GM23338 (cell line): ENCODE measurements at regions not wholly inside any gene's neighbourhood (a gene's known extent, or its start where the extent isn't known, plus 50 kb on each side); places are given as distances from the start of the nearest gene placed in this dataset.

Source experiments
- ATAC-seq: fragments of 200-7000 bp; cut with Tn5 transposase; 3 replicates; pipeline ENCODE4 v1.9.1; 2020
- DNase-seq: peaks from one replicate; pipeline ENCODE4 v3.0.0-alpha.2; 2015; ENCODE audit warnings: low spot score
- H2AFZ ChIP-seq: fragments of 200-600 bp; sonication (generic); 2 replicates; pipeline ENCODE4 v1.8.0; 2016; ENCODE audit warnings: antibody characterized with exemption, mild to moderate bottlenecking, moderate library complexity
- H3F3A ChIP-seq: fragments of 200-600 bp; sonication (generic); replicated peaks from 2 replicates; pipeline ENCODE4 v1.8.0; 2017; ENCODE audit warnings: antibody characterized with exemption, mixed run types, low read depth
- H3K27ac ChIP-seq: fragments of 200-600 bp; sonication (generic); 2 replicates; pipeline ENCODE4 v1.6.1; 2016; ENCODE audit warnings: low read depth
- H3K27me3 ChIP-seq: fragments of 200-600 bp; sonication (generic); 2 replicates; pipeline ENCODE4 v1.8.0; 2016; ENCODE audit warnings: mild to moderate bottlenecking, mixed run types, moderate library complexity; ENCODE audit not compliant: insufficient read depth
- H3K36me3 ChIP-seq: fragments of 200-600 bp; sonication (generic); 2 replicates; pipeline ENCODE4 v1.8.0; 2016; ENCODE audit warnings: mild to moderate bottlenecking; ENCODE audit not compliant: insufficient read depth
- H3K4me1 ChIP-seq: fragments of 200-600 bp; sonication (generic); 2 replicates; pipeline ENCODE4 v1.8.0; 2016; ENCODE audit warnings: mild to moderate bottlenecking, moderate library complexity; ENCODE audit not compliant: insufficient read depth
- H3K4me2 ChIP-seq: fragments of 200-600 bp; sonication (generic); 2 replicates; pipeline ENCODE4 v1.7.1; 2017; ENCODE audit warnings: mixed run types
- H3K4me3 ChIP-seq: fragments of 200-600 bp; sonication (generic); 2 replicates; pipeline ENCODE4 v1.6.1; 2016; ENCODE audit warnings: mixed run types
- H3K79me2 ChIP-seq: fragments of 200-600 bp; sonication (generic); replicated peaks from 2 replicates; pipeline ENCODE4 v1.8.0; 2017; ENCODE audit warnings: mild to moderate bottlenecking; ENCODE audit not compliant: insufficient read depth
- H3K9me2 ChIP-seq: fragments of 200-600 bp; sonication (generic); 2 replicates; pipeline ENCODE4 v1.8.0; 2017; ENCODE audit not compliant: insufficient read depth
- H4K20me1 ChIP-seq: fragments of 200-600 bp; sonication (generic); replicated peaks from 2 replicates; pipeline ENCODE4 v1.8.0; 2017; ENCODE audit warnings: mild to moderate bottlenecking; ENCODE audit not compliant: insufficient read depth
- H3K27ac Mint-ChIP-seq: 2 replicates; pipeline ENCODE4 v1.8.0; 2020; ENCODE audit warnings: inconsistent platforms, mild to moderate bottlenecking, moderate library complexity, mixed read lengths
- H3K27me3 Mint-ChIP-seq: 3 replicates; pipeline ENCODE4 v1.8.0; 2022; ENCODE audit warnings: low read depth, mild to moderate bottlenecking, moderate library complexity, mixed read lengths, inconsistent platforms; ENCODE audit not compliant: insufficient read depth, poor library complexity
- H3K36me3 Mint-ChIP-seq: 3 replicates; pipeline ENCODE4 v1.8.0; 2021; ENCODE audit warnings: low read depth, mild to moderate bottlenecking, inconsistent platforms, moderate library complexity, mixed read lengths
- H3K4me1 Mint-ChIP-seq: 3 replicates; pipeline ENCODE4 v1.8.0; 2020; ENCODE audit warnings: mild to moderate bottlenecking, inconsistent platforms, mixed read lengths
- H3K4me3 Mint-ChIP-seq: 3 replicates; pipeline ENCODE4 v1.8.0; 2021; ENCODE audit warnings: moderate library complexity, mild to moderate bottlenecking, inconsistent platforms, mixed read lengths
- H3K9me3 Mint-ChIP-seq: 3 replicates; pipeline ENCODE4 v1.8.0; 2020; ENCODE audit warnings: moderate library complexity, mild to moderate bottlenecking, inconsistent platforms, mixed read lengths
- EZH2 ChIP-seq: fragments of 200-600 bp; sonication (generic); IDR thresholded peaks from one replicate; pipeline ENCODE4 v1.8.0; 2017; ENCODE audit warnings: antibody characterized with exemption, mild to moderate bottlenecking, low read depth; ENCODE audit not compliant: unreplicated experiment
- EZH2phosphoT487 ChIP-seq: fragments of 200-600 bp; sonication (generic); IDR thresholded peaks from one replicate; pipeline ENCODE4 v1.8.1; 2018; ENCODE audit warnings: antibody characterized with exemption; ENCODE audit not compliant: unreplicated experiment
- JUNB ChIP-seq: IDR thresholded peaks from one replicate; pipeline ENCODE4 v1.6.1; 2016; ENCODE audit warnings: antibody characterized with exemption; ENCODE audit not compliant: unreplicated experiment
- POLR2AphosphoS5 ChIP-seq: IDR thresholded peaks from 2 replicates; pipeline ENCODE4 v1.6.1; 2016; ENCODE audit warnings: antibody characterized with exemption, low read depth
- STAT1 ChIP-seq: IDR thresholded peaks from one replicate; pipeline ENCODE4 v1.6.1; 2016; ENCODE audit warnings: antibody characterized with exemption; ENCODE audit not compliant: unreplicated experiment
- ZNF114 ChIP-seq: fragments of 250-450 bp; sonication (Bioruptor Pico); IDR thresholded peaks from 2 replicates; pipeline ENCODE4 v1.5.0; 2020; ENCODE audit warnings: mild to moderate bottlenecking, moderate library complexity
- ZNF331 ChIP-seq: fragments of 250-450 bp; sonication (Bioruptor Pico); IDR thresholded peaks from 2 replicates; pipeline ENCODE4 v1.5.0; 2020; ENCODE audit warnings: low read depth, mild to moderate bottlenecking, moderate library complexity
- TF ChIP-seq, protein P1 (sequence below): IDR thresholded peaks from one replicate; pipeline ENCODE4 v1.6.1; 2018; ENCODE audit warnings: antibody characterized with exemption; ENCODE audit not compliant: unreplicated experiment
- TF ChIP-seq, protein P2 (sequence below), 2 experiments: fragments of 200-600 bp in 1 of 2; sonication (generic) in 1 of 2; conservative IDR thresholded peaks; 2 replicates each; pipeline versions ENCODE4 v1.5.1 to v1.6.1; 2016 to 2017; ENCODE audit warnings: antibody characterized with exemption in 2 of 2, low read depth in 2 of 2, mild to moderate bottlenecking in 2 of 2, moderate library complexity in 1 of 2
- TF ChIP-seq, protein P3 (sequence below): fragments of 250-450 bp; sonication (Bioruptor Pico); IDR thresholded peaks from 2 replicates; pipeline ENCODE4 v1.5.0; 2020; ENCODE audit warnings: mild to moderate bottlenecking, moderate library complexity
- TF ChIP-seq, protein P4 (sequence below): IDR thresholded peaks from 2 replicates; pipeline ENCODE4 v1.6.1; 2016; ENCODE audit warnings: antibody characterized with exemption

DNA sequence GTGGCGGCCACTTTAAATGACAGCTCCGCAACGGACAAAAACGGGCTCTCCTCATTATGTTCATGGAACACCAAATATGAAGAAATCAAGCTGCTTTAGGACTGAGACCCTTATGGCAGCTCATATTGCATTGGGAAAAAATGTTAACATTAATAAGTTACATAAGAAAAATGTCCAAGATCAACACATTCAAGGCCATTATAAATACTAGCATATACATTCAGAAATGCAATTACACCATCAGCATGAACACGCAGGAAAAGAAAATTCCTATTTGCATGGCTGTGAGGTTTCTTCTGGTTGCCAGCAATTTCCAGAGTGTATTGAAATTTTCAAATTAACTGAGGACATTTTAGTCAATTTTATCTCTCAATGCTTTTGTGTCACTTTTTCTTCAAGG, 374.1 kb upstream of the NRP1 start:
- DNase-seq (no peak), ATAC-seq (no peak)
- Histone ChIP-seq H3K4me3 (no peak overlapping the region), H3K4me1 (peaks cover 10% of the 10 kb centered on the region), H3K4me2 (no peak overlapping the region), H3F3A (no peaks in the 10 kb centered on the region), H3K9me2 (peaks cover 5% of the 10 kb centered on the region; the same call in 1 of the 2 replicates), H3K27me3 (no peaks in the 10 kb centered on the region), H3K27ac (no peak overlapping the region), H3K79me2 (no peaks in the 10 kb centered on the region), H4K20me1 (no peaks in the 10 kb centered on the region), H3K36me3 (no peaks in the 10 kb centered on the region), H2AFZ (no peak overlapping the region)
- Mint-ChIP-seq H3K4me1 (peaks cover 8% of the 10 kb centered on the region; the same call in 2 of the 3 replicates), H3K36me3 (no peaks in the 10 kb centered on the region), H3K27ac (no peak overlapping the region), H3K27me3 (peaks cover 2% of the 10 kb centered on the region), H3K4me3 (no peak overlapping the region), H3K9me3 (no peaks in the 10 kb centered on the region)
- no peak for TF ChIP-seq ZNF331 (CRISPR knock-in tag)
- TF ChIP-seq, protein P1, sequence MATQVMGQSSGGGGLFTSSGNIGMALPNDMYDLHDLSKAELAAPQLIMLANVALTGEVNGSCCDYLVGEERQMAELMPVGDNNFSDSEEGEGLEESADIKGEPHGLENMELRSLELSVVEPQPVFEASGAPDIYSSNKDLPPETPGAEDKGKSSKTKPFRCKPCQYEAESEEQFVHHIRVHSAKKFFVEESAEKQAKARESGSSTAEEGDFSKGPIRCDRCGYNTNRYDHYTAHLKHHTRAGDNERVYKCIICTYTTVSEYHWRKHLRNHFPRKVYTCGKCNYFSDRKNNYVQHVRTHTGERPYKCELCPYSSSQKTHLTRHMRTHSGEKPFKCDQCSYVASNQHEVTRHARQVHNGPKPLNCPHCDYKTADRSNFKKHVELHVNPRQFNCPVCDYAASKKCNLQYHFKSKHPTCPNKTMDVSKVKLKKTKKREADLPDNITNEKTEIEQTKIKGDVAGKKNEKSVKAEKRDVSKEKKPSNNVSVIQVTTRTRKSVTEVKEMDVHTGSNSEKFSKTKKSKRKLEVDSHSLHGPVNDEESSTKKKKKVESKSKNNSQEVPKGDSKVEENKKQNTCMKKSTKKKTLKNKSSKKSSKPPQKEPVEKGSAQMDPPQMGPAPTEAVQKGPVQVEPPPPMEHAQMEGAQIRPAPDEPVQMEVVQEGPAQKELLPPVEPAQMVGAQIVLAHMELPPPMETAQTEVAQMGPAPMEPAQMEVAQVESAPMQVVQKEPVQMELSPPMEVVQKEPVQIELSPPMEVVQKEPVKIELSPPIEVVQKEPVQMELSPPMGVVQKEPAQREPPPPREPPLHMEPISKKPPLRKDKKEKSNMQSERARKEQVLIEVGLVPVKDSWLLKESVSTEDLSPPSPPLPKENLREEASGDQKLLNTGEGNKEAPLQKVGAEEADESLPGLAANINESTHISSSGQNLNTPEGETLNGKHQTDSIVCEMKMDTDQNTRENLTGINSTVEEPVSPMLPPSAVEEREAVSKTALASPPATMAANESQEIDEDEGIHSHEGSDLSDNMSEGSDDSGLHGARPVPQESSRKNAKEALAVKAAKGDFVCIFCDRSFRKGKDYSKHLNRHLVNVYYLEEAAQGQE: no peak
- no peak for TF ChIP-seq ZNF114 (CRISPR knock-in tag)
- TF ChIP-seq, protein P2, sequence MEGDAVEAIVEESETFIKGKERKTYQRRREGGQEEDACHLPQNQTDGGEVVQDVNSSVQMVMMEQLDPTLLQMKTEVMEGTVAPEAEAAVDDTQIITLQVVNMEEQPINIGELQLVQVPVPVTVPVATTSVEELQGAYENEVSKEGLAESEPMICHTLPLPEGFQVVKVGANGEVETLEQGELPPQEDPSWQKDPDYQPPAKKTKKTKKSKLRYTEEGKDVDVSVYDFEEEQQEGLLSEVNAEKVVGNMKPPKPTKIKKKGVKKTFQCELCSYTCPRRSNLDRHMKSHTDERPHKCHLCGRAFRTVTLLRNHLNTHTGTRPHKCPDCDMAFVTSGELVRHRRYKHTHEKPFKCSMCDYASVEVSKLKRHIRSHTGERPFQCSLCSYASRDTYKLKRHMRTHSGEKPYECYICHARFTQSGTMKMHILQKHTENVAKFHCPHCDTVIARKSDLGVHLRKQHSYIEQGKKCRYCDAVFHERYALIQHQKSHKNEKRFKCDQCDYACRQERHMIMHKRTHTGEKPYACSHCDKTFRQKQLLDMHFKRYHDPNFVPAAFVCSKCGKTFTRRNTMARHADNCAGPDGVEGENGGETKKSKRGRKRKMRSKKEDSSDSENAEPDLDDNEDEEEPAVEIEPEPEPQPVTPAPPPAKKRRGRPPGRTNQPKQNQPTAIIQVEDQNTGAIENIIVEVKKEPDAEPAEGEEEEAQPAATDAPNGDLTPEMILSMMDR (conservative IDR thresholded peaks at IDR 0.05; ENCODE audit: low read depth in 2 of 2): no peak
- no peak for TF ChIP-seq EZH2
- no peak for TF ChIP-seq JUNB
- no peak for TF ChIP-seq EZH2phosphoT487
- TF ChIP-seq, protein P3, sequence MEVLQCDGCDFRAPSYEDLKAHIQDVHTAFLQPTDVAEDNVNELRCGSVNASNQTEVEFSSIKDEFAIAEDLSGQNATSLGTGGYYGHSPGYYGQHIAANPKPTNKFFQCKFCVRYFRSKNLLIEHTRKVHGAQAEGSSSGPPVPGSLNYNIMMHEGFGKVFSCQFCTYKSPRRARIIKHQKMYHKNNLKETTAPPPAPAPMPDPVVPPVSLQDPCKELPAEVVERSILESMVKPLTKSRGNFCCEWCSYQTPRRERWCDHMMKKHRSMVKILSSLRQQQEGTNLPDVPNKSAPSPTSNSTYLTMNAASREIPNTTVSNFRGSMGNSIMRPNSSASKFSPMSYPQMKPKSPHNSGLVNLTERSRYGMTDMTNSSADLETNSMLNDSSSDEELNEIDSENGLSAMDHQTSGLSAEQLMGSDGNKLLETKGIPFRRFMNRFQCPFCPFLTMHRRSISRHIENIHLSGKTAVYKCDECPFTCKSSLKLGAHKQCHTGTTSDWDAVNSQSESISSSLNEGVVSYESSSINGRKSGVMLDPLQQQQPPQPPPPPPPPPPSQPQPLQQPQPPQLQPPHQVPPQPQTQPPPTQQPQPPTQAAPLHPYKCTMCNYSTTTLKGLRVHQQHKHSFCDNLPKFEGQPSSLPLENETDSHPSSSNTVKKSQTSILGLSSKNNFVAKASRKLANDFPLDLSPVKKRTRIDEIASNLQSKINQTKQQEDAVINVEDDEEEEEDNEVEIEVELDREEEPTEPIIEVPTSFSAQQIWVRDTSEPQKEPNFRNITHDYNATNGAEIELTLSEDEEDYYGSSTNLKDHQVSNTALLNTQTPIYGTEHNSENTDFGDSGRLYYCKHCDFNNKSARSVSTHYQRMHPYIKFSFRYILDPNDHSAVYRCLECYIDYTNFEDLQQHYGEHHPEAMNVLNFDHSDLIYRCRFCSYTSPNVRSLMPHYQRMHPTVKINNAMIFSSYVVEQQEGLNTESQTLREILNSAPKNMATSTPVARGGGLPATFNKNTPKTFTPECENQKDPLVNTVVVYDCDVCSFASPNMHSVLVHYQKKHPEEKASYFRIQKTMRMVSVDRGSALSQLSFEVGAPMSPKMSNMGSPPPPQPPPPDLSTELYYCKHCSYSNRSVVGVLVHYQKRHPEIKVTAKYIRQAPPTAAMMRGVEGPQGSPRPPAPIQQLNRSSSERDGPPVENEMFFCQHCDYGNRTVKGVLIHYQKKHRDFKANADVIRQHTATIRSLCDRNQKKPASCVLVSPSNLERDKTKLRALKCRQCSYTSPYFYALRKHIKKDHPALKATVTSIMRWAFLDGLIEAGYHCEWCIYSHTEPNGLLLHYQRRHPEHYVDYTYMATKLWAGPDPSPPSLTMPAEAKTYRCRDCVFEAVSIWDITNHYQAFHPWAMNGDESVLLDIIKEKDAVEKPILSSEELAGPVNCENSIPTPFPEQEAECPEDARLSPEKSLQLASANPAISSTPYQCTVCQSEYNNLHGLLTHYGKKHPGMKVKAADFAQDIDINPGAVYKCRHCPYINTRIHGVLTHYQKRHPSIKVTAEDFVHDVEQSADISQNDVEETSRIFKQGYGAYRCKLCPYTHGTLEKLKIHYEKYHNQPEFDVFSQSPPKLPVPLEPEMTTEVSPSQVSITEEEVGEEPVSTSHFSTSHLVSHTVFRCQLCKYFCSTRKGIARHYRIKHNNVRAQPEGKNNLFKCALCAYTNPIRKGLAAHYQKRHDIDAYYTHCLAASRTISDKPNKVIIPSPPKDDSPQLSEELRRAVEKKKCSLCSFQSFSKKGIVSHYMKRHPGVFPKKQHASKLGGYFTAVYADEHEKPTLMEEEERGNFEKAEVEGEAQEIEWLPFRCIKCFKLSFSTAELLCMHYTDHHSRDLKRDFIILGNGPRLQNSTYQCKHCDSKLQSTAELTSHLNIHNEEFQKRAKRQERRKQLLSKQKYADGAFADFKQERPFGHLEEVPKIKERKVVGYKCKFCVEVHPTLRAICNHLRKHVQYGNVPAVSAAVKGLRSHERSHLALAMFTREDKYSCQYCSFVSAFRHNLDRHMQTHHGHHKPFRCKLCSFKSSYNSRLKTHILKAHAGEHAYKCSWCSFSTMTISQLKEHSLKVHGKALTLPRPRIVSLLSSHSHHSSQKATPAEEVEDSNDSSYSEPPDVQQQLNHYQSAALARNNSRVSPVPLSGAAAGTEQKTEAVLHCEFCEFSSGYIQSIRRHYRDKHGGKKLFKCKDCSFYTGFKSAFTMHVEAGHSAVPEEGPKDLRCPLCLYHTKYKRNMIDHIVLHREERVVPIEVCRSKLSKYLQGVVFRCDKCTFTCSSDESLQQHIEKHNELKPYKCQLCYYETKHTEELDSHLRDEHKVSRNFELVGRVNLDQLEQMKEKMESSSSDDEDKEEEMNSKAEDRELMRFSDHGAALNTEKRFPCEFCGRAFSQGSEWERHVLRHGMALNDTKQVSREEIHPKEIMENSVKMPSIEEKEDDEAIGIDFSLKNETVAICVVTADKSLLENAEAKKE: no peak
- TF ChIP-seq POLR2AphosphoS5: no peak
- TF ChIP-seq STAT1: no peak
- TF ChIP-seq, protein P4, sequence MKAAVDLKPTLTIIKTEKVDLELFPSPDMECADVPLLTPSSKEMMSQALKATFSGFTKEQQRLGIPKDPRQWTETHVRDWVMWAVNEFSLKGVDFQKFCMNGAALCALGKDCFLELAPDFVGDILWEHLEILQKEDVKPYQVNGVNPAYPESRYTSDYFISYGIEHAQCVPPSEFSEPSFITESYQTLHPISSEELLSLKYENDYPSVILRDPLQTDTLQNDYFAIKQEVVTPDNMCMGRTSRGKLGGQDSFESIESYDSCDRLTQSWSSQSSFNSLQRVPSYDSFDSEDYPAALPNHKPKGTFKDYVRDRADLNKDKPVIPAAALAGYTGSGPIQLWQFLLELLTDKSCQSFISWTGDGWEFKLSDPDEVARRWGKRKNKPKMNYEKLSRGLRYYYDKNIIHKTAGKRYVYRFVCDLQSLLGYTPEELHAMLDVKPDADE: no peak
